MM.1S (cell line): ENCODE measurements at regions not wholly inside any gene's neighbourhood (a gene's known extent, or its start where the extent isn't known, plus 50 kb on each side); places are given as distances from the start of the nearest gene placed in this dataset.

ENCODE experiments used
- CTCF ChIP-seq: fragments of 300-600 bp; sonication (generic); IDR thresholded peaks from 2 replicates; pipeline ENCODE4 v1.5.1; 2016; ENCODE audit warnings: antibody characterized with exemption, low read length, mixed read lengths
- EZH2 ChIP-seq: fragments of 300-600 bp; sonication (generic); optimal IDR thresholded peaks from 2 replicates; pipeline ENCODE3; 2017; ENCODE audit warnings: low read depth, mild to moderate bottlenecking, antibody characterized with exemption, low read length, mixed read lengths

- no peak for TF ChIP-seq CTCF
- TF ChIP-seq EZH2 = no peak
Observed at GRCh38 chr7:49245062-49245461, 320.7 kb downstream of the CDC14C start.
